H9 (cell line): ENCODE measurements at regions not wholly inside any gene's neighbourhood (a gene's known extent, or its start where the extent isn't known, plus 50 kb on each side); places are given as distances from the start of the nearest gene placed in this dataset.

Experiments used
- DNase-seq: peaks from one replicate; pipeline ENCODE4 v3.0.0-alpha.2; 2017
- H2AFZ ChIP-seq: one replicate; pipeline ENCODE4 v1.6.1; 2013; ENCODE audit warnings: mild to moderate bottlenecking, low read length, control low read depth, moderate library complexity
- H2AK5ac ChIP-seq: 2 replicates; pipeline ENCODE4 v1.6.1; 2013; ENCODE audit warnings: low read length, control low read depth, mixed read lengths; ENCODE audit not compliant: insufficient read length
- H2BK120ac ChIP-seq: one replicate; pipeline ENCODE4 v1.6.1; 2013; ENCODE audit warnings: low read depth, mild to moderate bottlenecking, low read length, control low read depth, inconsistent platforms; ENCODE audit not compliant: poor library complexity, severe bottlenecking
- H2BK12ac ChIP-seq: 2 replicates; pipeline ENCODE4 v1.6.1; 2013; ENCODE audit warnings: low read length, control low read depth, mixed read lengths, low read depth; ENCODE audit not compliant: insufficient read length
- H2BK15ac ChIP-seq: 2 replicates; pipeline ENCODE4 v1.6.1; 2013; ENCODE audit warnings: low read depth, low read length, control low read depth
- H2BK20ac ChIP-seq: one replicate; pipeline ENCODE4 v1.6.1; 2013; ENCODE audit warnings: low read depth, mild to moderate bottlenecking, low read length, control low read depth, inconsistent platforms; ENCODE audit not compliant: poor library complexity, severe bottlenecking
- H2BK5ac ChIP-seq: 2 replicates; pipeline ENCODE4 v1.6.1; 2013; ENCODE audit warnings: low read length, control low read depth, mixed read lengths; ENCODE audit not compliant: insufficient read length
- H3K14ac ChIP-seq: 2 replicates; pipeline ENCODE4 v1.6.1; 2013; ENCODE audit warnings: low read length, control low read depth; ENCODE audit not compliant: insufficient read depth
- H3K18ac ChIP-seq: 2 replicates; pipeline ENCODE4 v1.6.1; 2013; ENCODE audit warnings: low read depth, mild to moderate bottlenecking, mixed read lengths, low read length, control low read depth; ENCODE audit not compliant: insufficient read length
- H3K23ac ChIP-seq: 2 replicates; pipeline ENCODE4 v1.6.1; 2013; ENCODE audit warnings: low read length, control low read depth, mixed read lengths, low read depth; ENCODE audit not compliant: insufficient read length
- H3K23me2 ChIP-seq: 2 replicates; pipeline ENCODE4 v1.6.1; 2013; ENCODE audit warnings: low read depth, mild to moderate bottlenecking, mixed read lengths, low read length, control low read depth; ENCODE audit not compliant: insufficient read length, poor library complexity, severe bottlenecking
- H3K27ac ChIP-seq: 2 replicates; pipeline ENCODE4 v1.5.1; 2013; ENCODE audit warnings: low read length, control low read depth, mixed read lengths, low read depth; ENCODE audit not compliant: insufficient read length
- H3K27me3 ChIP-seq: 2 replicates; pipeline ENCODE4 v1.6.1; 2013; ENCODE audit warnings: low read length, control low read depth, inconsistent platforms; ENCODE audit not compliant: insufficient read depth
- H3K4ac ChIP-seq: 2 replicates; pipeline ENCODE4 v1.6.1; 2013; ENCODE audit warnings: low read depth, mild to moderate bottlenecking, control low read depth, inconsistent platforms, low read length, moderate library complexity
- H3K4me1 ChIP-seq: 2 replicates; pipeline ENCODE4 v1.6.1; 2013; ENCODE audit warnings: low read length, control low read depth, inconsistent platforms; ENCODE audit not compliant: insufficient read depth
- H3K4me2 ChIP-seq: 2 replicates; pipeline ENCODE4 v1.6.1; 2013; ENCODE audit warnings: low read length, control low read depth, mixed read lengths; ENCODE audit not compliant: insufficient read length, insufficient read depth
- H3K56ac ChIP-seq: 2 replicates; pipeline ENCODE4 v1.6.1; 2013; ENCODE audit warnings: low read depth, mild to moderate bottlenecking, mixed read lengths, low read length, control low read depth; ENCODE audit not compliant: insufficient read length
- H3K79me1 ChIP-seq: 2 replicates; pipeline ENCODE4 v1.6.1; 2013; ENCODE audit warnings: low read depth, mild to moderate bottlenecking, moderate library complexity, low read length, control low read depth, inconsistent platforms; ENCODE audit not compliant: insufficient read depth, poor library complexity, severe bottlenecking
- H3K79me2 ChIP-seq: 2 replicates; pipeline ENCODE4 v1.6.1; 2013; ENCODE audit warnings: low read length, control low read depth, inconsistent platforms; ENCODE audit not compliant: insufficient read depth
- H3K9ac ChIP-seq: 2 replicates; pipeline ENCODE4 v1.6.1; 2013; ENCODE audit warnings: low read length, control low read depth, mixed read lengths; ENCODE audit not compliant: insufficient read length; ENCODE audit errors: extremely low read depth
- H3K9me3 ChIP-seq: one replicate; pipeline ENCODE4 v1.6.1; 2013; ENCODE audit warnings: low read depth, low read length, inconsistent platforms; ENCODE audit not compliant: control insufficient read depth
- H3T11ph ChIP-seq: one replicate; pipeline ENCODE4 v1.6.1; 2013; ENCODE audit warnings: mild to moderate bottlenecking, low read length, control low read depth, inconsistent platforms
- H4K20me1 ChIP-seq: one replicate; pipeline ENCODE4 v1.6.1; 2013; ENCODE audit not compliant: control insufficient read depth, insufficient read length, insufficient read depth
- H4K5ac ChIP-seq: 2 replicates; pipeline ENCODE4 v1.6.1; 2013; ENCODE audit warnings: low read depth, mild to moderate bottlenecking, mixed read lengths, low read length, control low read depth; ENCODE audit not compliant: insufficient read length
- H4K8ac ChIP-seq: replicated peaks from 2 replicates; pipeline ENCODE4 v1.6.1; 2013; ENCODE audit warnings: low read length, control low read depth, mixed read lengths, low read depth; ENCODE audit not compliant: insufficient read length
- H4K91ac ChIP-seq: 2 replicates; pipeline ENCODE4 v1.6.1; 2013; ENCODE audit warnings: low read depth, mild to moderate bottlenecking, moderate library complexity, mixed read lengths, low read length, control low read depth; ENCODE audit not compliant: insufficient read length
- H3K27ac Mint-ChIP-seq, 3 experiments: 2 replicates in 2 of 3; 3 replicates in 1 of 3; pipeline ENCODE4 v1.8.0; 2020 to 2021; ENCODE audit warnings: mixed read lengths in 3 of 3, mild to moderate bottlenecking in 1 of 3, moderate library complexity in 1 of 3
- H3K27me3 Mint-ChIP-seq: 2 replicates; pipeline ENCODE4 v1.8.0; 2021; ENCODE audit warnings: low read depth, mild to moderate bottlenecking, moderate library complexity, mixed read lengths
- H3K36me3 Mint-ChIP-seq, 3 experiments: 2 replicates in 2 of 3; 3 replicates in 1 of 3; pipeline ENCODE4 v1.8.0; 2020 to 2021; ENCODE audit warnings: low read depth in 3 of 3, mixed read lengths in 3 of 3; ENCODE audit not compliant: insufficient read depth in 1 of 3
- H3K4me1 Mint-ChIP-seq, 2 experiments: 2 replicates each; pipeline ENCODE4 v1.8.0; 2020; ENCODE audit warnings: mixed read lengths in 2 of 2
- H3K4me3 Mint-ChIP-seq, 2 experiments: 2 replicates in 1 of 2; 3 replicates in 1 of 2; pipeline ENCODE4 v1.8.0; 2020 to 2021; ENCODE audit warnings: mild to moderate bottlenecking in 2 of 2, mixed read lengths in 2 of 2, moderate library complexity in 1 of 2
- H3K9me3 Mint-ChIP-seq, 2 experiments: 2 replicates in 1 of 2; 3 replicates in 1 of 2; pipeline ENCODE4 v1.8.0; 2020; ENCODE audit warnings: mild to moderate bottlenecking in 2 of 2, mixed read lengths in 2 of 2, moderate library complexity in 1 of 2
- CTCF ChIP-seq: fragments of 200-600 bp; sonication (generic); conservative IDR thresholded peaks from 3 replicates; pipeline ENCODE4 v1.8.0; 2021; ENCODE audit warnings: antibody characterized with exemption, mild to moderate bottlenecking
- WGBS: extraction: QIAGEN DNeasy Blood & Tissue Kit; methylation state at CpG from one replicate; pipeline ENCODE4 v1.1.7; 2013; ENCODE audit warnings: missing lambda C conversion rate, low lambda C conversion rate, mixed read lengths; ENCODE audit not compliant: insufficient read length; ENCODE audit errors: extremely low coverage; 5-methylcytosine and 5-hydroxymethylcytosine counted together

GRCh38 chr6:156497618-156498017, 279.6 kb upstream of the ARID1B start:
- Mint-ChIP-seq H3K4me1 (peaks cover under 1 to 1% of the 10 kb centered on the region in 2 experiments; a peak in 3 of 4 replicates), H3K9me3 (peaks cover 0 to 2% of the 10 kb centered on the region in 2 experiments; a peak in 2 of 5 replicates), H3K27ac (no peak overlapping the region), H3K4me3 (no peak overlapping the region), H3K36me3 (no peaks in the 10 kb centered on the region; a peak in 1 of 7 replicates), H3K27me3 (no peaks in the 10 kb centered on the region)
- H2BK12ac ChIP-seq = no peak overlapping the region
- no peak overlapping the region for H3K23ac ChIP-seq
- H2BK15ac ChIP-seq = no peak overlapping the region
- no peaks in the 10 kb centered on the region for H3K79me1 ChIP-seq
- no peaks in the 10 kb centered on the region for H4K20me1 ChIP-seq
- no peak overlapping the region for H4K91ac ChIP-seq
- H3K14ac ChIP-seq = no peak overlapping the region
- no peak overlapping the region for H4K5ac ChIP-seq
- H3K79me2 ChIP-seq = no peaks in the 10 kb centered on the region
- H3T11ph ChIP-seq = no peak overlapping the region
- H3K56ac ChIP-seq = no peak overlapping the region
- no peak overlapping the region for H4K8ac ChIP-seq
- no peak overlapping the region for H2AFZ ChIP-seq
- no peak for DNase-seq
- no peak for TF ChIP-seq CTCF
- H3K4ac ChIP-seq = no peak overlapping the region
- no peaks in the 10 kb centered on the region for H3K27me3 ChIP-seq
- no peaks in the 10 kb centered on the region for H3K23me2 ChIP-seq
- H2AK5ac ChIP-seq = no peak overlapping the region
- H2BK20ac ChIP-seq = no peak overlapping the region
- no peak overlapping the region for H3K9ac ChIP-seq
- no peak overlapping the region for H2BK5ac ChIP-seq
- WGBS = no CpG with 5 or more reads among the region's 2 CpGs
- no peaks in the 10 kb centered on the region for H3K4me1 ChIP-seq
- H3K27ac ChIP-seq = no peak overlapping the region
- H3K4me2 ChIP-seq = no peak overlapping the region
- H2BK120ac ChIP-seq = no peak overlapping the region
- H3K9me3 ChIP-seq = no peaks in the 10 kb centered on the region
- H3K18ac ChIP-seq = no peak overlapping the region
